ENCODE measurements at regions not wholly inside any gene's neighbourhood (a gene's known extent, or its start where the extent isn't known, plus 50 kb on each side); places are given as distances from the start of the nearest gene placed in this dataset.
A peak's percentile ranks its signal among the peaks of the same experiment; 100 is the strongest.

GRCh38 chr14:45526715-45527549, 273.9 kb upstream of the MIS18BP1 start:
- no peak overlapping the region for H3K4me3 Mint-ChIP-seq
- no peaks in the 10 kb centered on the region for H3K36me3 Mint-ChIP-seq (ENCODE audit: low read depth)
- intact Hi-C loops (cut with DNase I, micrococcal nuclease) = loop anchor here in 1 of 2 experiments (1.0 kb wide), 1 partner anchor 101 kb away; no protein-coding TSS in a partner anchor
- no peaks in the 10 kb centered on the region for H3K27me3 Mint-ChIP-seq
- peaks cover 7% of the 10 kb centered on the region for H3K9me3 Mint-ChIP-seq (ENCODE audit: low read depth)
- POLR2A ChIA-PET = no interaction called here
- H3K27ac Mint-ChIP-seq = no peak overlapping the region
- no peaks in the 10 kb centered on the region for H3K4me1 Mint-ChIP-seq
- CTCF ChIA-PET = no interaction called here
- DNase-seq (peak; percentile 18), ATAC-seq (no peak)

DNA sequence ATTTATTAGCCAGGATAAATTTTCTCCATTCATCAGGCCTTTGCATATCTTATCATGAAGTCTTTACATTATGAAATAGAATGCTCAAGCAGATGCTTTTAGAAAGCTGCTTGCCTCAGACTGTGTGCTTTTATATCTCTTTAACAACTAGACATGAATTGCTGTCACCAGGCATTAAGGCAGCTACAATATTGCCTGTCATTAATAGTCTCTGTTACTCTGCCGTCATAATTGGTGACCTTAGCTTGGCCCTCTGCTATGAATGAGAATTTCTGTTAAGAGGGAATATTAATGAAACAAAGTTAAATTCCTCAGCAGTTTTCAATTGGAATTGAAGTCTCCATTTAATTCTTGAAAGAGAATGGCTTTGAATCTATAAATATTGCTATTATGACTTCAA, 266.8 kb upstream of the MIS18BP1 start:
- no peak overlapping the region for H3K27ac Mint-ChIP-seq
- no peak for ATAC-seq
- intact Hi-C loops (cut with DNase I, micrococcal nuclease) = no loop called here
- H3K36me3 Mint-ChIP-seq (ENCODE audit: low read depth) = no peaks in the 10 kb centered on the region
- peaks cover 2% of the 10 kb centered on the region for H3K9me3 Mint-ChIP-seq (ENCODE audit: low read depth)
- DNase-seq = no peak
- H3K4me3 Mint-ChIP-seq = no peak overlapping the region
- ChIA-PET CTCF (no interaction called here), POLR2A (no interaction called here)
- H3K4me1 Mint-ChIP-seq = no peaks in the 10 kb centered on the region
- no peaks in the 10 kb centered on the region for H3K27me3 Mint-ChIP-seq

DNA sequence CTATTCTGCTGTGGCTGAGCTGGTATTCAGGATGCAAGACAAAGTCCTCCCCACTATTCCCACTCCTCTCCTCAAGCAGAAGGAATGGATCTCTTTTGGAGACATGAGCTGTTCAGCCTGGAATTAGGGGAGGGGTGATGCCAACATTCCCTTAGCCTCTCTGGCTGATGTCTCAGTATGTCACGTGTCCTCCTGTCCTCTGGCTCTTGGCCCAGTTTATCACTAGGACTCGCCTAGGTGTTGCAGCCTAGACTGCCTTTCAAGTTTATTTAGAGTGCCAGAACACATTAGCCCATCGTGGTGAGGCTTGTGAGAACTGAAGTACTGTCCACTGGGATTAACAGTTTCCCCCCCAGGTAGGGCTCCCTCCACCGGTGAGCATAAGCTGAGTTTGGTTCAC, 239.9 kb upstream of the MIS18BP1 start:
- no peaks in the 10 kb centered on the region for H3K36me3 Mint-ChIP-seq (ENCODE audit: low read depth)
- no peak for DNase-seq
- H3K4me3 Mint-ChIP-seq = no peak overlapping the region
- H3K9me3 Mint-ChIP-seq (ENCODE audit: low read depth) = peaks cover 8% of the 10 kb centered on the region
- H3K27me3 Mint-ChIP-seq = no peaks in the 10 kb centered on the region
- H3K27ac Mint-ChIP-seq = no peak overlapping the region
- ChIA-PET CTCF (no interaction called here), POLR2A (no interaction called here)
- H3K4me1 Mint-ChIP-seq = no peaks in the 10 kb centered on the region
- no peak for ATAC-seq
- intact Hi-C loops (cut with DNase I, micrococcal nuclease) = no loop called here

DNA sequence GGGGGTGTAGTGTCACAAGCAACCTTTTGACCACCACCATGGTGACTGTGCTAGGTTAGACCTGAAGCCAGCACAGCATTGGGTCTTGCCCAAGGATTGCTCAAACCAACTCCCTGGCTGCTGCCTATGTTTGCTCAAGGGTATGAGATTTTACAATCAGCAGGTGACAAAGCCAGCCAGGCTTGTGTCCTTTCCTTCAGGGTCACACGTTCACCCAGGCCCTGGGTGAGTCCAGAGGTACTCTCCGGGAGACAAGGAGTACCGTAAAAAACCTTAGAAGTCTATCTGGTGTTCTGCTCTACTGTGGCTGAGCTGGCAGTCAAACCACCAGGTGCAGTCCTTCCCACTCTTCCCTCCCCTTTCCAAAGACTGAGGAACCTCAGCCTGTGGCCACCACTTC, 238.9 kb upstream of the MIS18BP1 start:
- Mint-ChIP-seq H3K36me3 (ENCODE audit: low read depth) (no peaks in the 10 kb centered on the region), H3K9me3 (ENCODE audit: low read depth) (peaks cover 13% of the 10 kb centered on the region), H3K27ac (no peak overlapping the region), H3K27me3 (no peaks in the 10 kb centered on the region), H3K4me3 (no peak overlapping the region), H3K4me1 (no peaks in the 10 kb centered on the region)
- no peak for DNase-seq
- POLR2A ChIA-PET = no interaction called here
- no peak for ATAC-seq
- intact Hi-C loops (cut with DNase I, micrococcal nuclease) = no loop called here
- CTCF ChIA-PET = no interaction called here

- Mint-ChIP-seq H3K4me1 (no peaks in the 10 kb centered on the region), H3K9me3 (ENCODE audit: low read depth) (peaks cover 20% of the 10 kb centered on the region), H3K27me3 (no peaks in the 10 kb centered on the region), H3K36me3 (ENCODE audit: low read depth) (no peaks in the 10 kb centered on the region), H3K27ac (no peak overlapping the region), H3K4me3 (no peak overlapping the region)
- ChIA-PET CTCF (no interaction called here), POLR2A (no interaction called here)
- DNase-seq (no peak), ATAC-seq (no peak)
- intact Hi-C loops (cut with DNase I, micrococcal nuclease) = no loop called here
Measured at GRCh38 chr14:45486599-45486998, 233.6 kb upstream of the MIS18BP1 start.

DNA sequence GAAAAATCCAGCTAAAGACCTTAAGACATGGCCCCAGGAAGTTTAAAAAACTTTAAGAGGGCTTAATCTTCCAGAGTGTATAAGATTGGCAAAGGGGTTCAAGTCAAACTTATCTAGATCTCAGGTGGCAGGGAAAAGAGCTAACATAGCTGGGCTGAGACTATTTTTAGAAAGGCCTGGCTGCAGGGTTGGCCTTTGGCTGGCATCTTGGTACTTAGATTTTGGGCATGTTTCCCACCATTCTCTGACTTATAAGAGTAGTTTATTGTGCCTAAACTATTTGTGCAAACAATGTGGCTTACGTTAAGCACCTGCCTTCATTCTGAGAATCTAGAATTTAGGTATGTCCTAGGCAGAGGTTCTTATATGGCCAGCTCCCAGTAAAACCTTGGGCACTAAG, 214.0 kb upstream of the MIS18BP1 start:
- no peak overlapping the region for H3K4me3 Mint-ChIP-seq
- peaks cover 3% of the 10 kb centered on the region for H3K9me3 Mint-ChIP-seq (ENCODE audit: low read depth)
- ATAC-seq (no peak), DNase-seq (no peak)
- intact Hi-C loops (cut with DNase I, micrococcal nuclease) = no loop called here
- no peaks in the 10 kb centered on the region for H3K4me1 Mint-ChIP-seq
- CTCF ChIA-PET = no interaction called here
- POLR2A ChIA-PET = interaction anchor here (0.6 kb wide), 1 partner anchor 1740 kb away, joined by 4 read pairs; no protein-coding TSS in a partner anchor
- no peaks in the 10 kb centered on the region for H3K27me3 Mint-ChIP-seq
- H3K27ac Mint-ChIP-seq = no peak overlapping the region
- H3K36me3 Mint-ChIP-seq (ENCODE audit: low read depth) = no peaks in the 10 kb centered on the region

DNA sequence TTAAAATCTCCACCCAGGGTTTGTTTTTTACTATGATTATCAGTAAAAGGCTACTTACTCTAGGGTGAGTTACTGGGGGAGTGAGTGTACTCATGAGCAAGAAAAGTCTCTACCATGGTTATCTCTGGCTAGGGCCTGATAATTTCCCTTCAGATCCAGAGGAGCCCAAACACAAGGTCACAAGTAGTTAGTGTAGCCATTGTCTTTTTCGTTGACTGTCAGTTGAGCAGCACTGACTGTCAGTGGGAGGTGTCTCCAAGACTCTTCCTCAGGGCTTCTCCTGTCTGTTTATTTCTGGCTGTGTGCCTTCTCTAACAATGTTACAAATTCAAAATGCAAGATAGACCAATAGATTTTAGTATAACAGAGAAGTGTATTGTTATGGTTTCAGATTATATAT, 181.2 kb upstream of the MIS18BP1 start:
- H3K9me3 Mint-ChIP-seq (ENCODE audit: low read depth) = peaks cover 3% of the 10 kb centered on the region

DNA sequence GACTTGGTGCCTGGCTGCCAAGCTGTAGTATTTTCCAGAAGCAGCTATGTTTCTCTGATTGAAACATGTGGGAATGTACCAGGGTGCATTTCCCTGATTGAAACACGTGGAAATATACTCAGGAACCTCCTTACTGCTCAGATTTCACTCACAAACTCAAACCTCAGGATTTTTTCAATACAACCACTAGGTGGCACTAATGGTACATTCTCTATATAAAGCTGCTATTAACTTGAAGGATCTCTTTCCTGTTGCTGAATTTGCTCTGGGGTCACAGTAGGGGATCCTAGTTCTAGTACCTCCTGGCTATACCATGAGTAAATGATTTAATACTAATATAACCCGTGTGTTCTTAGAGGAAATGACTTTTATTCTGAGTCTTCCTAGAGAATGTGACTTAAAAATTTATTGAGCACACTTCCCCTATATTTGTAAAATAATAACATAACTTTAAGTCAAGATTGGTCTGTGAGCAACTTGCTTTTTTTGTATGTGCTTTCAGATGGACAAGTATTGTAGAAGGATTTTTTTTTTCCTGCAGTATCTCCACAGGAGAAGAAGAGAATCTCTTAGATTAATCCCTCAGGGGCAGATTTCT, 173.8 kb upstream of the MIS18BP1 start:
- no peak overlapping the region for H3K27ac Mint-ChIP-seq
- H3K4me3 Mint-ChIP-seq = no peak overlapping the region
- H3K27me3 Mint-ChIP-seq = no peaks in the 10 kb centered on the region
- CTCF ChIA-PET = no interaction called here
- POLR2A ChIA-PET = no interaction called here
- ATAC-seq = no peak
- no peaks in the 10 kb centered on the region for H3K36me3 Mint-ChIP-seq (ENCODE audit: low read depth)
- DNase-seq = no peak
- peaks cover 9% of the 10 kb centered on the region for H3K9me3 Mint-ChIP-seq (ENCODE audit: low read depth)
- intact Hi-C loops (cut with DNase I, micrococcal nuclease) = loop anchor here (1.0 to 10.0 kb wide), 4 partner anchors 101 to 1848 kb away; no protein-coding TSS in a partner anchor
- no peaks in the 10 kb centered on the region for H3K4me1 Mint-ChIP-seq

More for the DNA sequence above, 181.2 kb upstream of the MIS18BP1 start:
- intact Hi-C loops (cut with DNase I, micrococcal nuclease) = no loop called here
- CTCF ChIA-PET = no interaction called here
- Mint-ChIP-seq H3K27me3 (peaks cover 4% of the 10 kb centered on the region), H3K36me3 (ENCODE audit: low read depth) (no peaks in the 10 kb centered on the region), H3K4me1 (no peaks in the 10 kb centered on the region), H3K4me3 (no peak overlapping the region), H3K27ac (no peak overlapping the region)
- no peak for DNase-seq
- no peak for ATAC-seq
- POLR2A ChIA-PET = no interaction called here

DNA sequence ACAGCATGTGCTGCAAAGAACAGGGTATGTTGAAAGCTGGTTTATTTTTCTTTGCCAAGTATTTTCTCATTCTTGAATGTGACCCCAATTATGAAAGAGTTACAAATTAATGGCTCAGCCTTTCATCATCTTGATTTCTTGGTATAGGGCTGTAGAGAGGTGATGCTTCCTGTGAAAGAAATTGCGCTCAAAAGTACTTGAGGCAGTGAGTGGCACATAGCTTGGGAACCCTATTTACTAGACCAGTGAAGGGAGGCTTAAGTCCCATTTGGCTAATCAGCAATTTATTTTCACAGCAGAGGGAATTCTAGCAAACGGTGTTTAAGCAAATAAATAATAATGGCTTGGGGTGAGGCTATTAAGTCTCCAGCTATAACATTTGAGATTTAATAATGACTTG, 153.9 kb upstream of the MIS18BP1 start:
- Mint-ChIP-seq H3K4me3 (no peak overlapping the region), H3K27me3 (no peaks in the 10 kb centered on the region), H3K4me1 (no peaks in the 10 kb centered on the region), H3K27ac (no peak overlapping the region), H3K36me3 (ENCODE audit: low read depth) (no peaks in the 10 kb centered on the region), H3K9me3 (ENCODE audit: low read depth) (peaks cover 7% of the 10 kb centered on the region)
- ChIA-PET POLR2A (no interaction called here), CTCF (no interaction called here)
- intact Hi-C loops (cut with DNase I, micrococcal nuclease) = no loop called here
- DNase-seq = no peak
- ATAC-seq = no peak

GRCh38 chr14:45400950-45401640, 148.1 kb upstream of the MIS18BP1 start:
- Mint-ChIP-seq H3K27ac (no peak overlapping the region), H3K4me1 (no peaks in the 10 kb centered on the region), H3K27me3 (peaks cover 2% of the 10 kb centered on the region), H3K9me3 (ENCODE audit: low read depth) (peaks cover 1% of the 10 kb centered on the region), H3K36me3 (ENCODE audit: low read depth) (no peaks in the 10 kb centered on the region), H3K4me3 (no peak overlapping the region)
- DNase-seq (no peak), ATAC-seq (no peak)
- ChIA-PET POLR2A (no interaction called here), CTCF (interaction anchor here (0.7 kb wide), 1 partner anchor 1422 kb away, joined by 3 read pairs; no protein-coding TSS in a partner anchor)
- intact Hi-C loops (cut with DNase I, micrococcal nuclease) = no loop called here

DNA sequence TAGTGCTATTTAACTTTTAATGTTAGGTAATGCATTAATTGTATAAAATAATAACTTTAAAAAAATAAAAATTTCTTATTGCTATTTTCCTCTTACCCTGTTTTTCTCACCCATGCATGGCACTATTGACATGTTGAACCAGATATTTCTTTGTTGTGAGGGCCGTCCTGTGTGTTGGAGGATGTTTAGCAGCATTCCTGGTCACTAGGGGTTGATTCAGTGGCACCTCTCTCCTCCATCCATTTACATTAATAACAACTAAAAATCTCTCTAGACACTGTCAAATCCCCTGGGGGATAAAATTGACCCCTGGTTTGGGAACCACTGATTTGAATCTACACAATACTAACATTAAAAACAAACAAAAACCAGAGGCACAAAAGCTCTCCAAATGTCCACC, 147.5 kb upstream of the MIS18BP1 start:
- CTCF ChIA-PET = no interaction called here
- POLR2A ChIA-PET = no interaction called here
- intact Hi-C loops (cut with DNase I, micrococcal nuclease) = no loop called here
- Mint-ChIP-seq H3K27me3 (peaks cover 2% of the 10 kb centered on the region), H3K27ac (no peak overlapping the region), H3K9me3 (ENCODE audit: low read depth) (peaks cover 2% of the 10 kb centered on the region), H3K36me3 (ENCODE audit: low read depth) (no peaks in the 10 kb centered on the region), H3K4me3 (no peak overlapping the region), H3K4me1 (no peaks in the 10 kb centered on the region)
- no peak for ATAC-seq
- no peak for DNase-seq

- Mint-ChIP-seq H3K4me1 (no peaks in the 10 kb centered on the region), H3K9me3 (ENCODE audit: low read depth) (peaks cover 2% of the 10 kb centered on the region), H3K27me3 (no peaks in the 10 kb centered on the region), H3K4me3 (no peak overlapping the region), H3K27ac (no peak overlapping the region), H3K36me3 (ENCODE audit: low read depth) (no peaks in the 10 kb centered on the region)
- POLR2A ChIA-PET = no interaction called here
- CTCF ChIA-PET = no interaction called here
- intact Hi-C loops (cut with DNase I, micrococcal nuclease) = no loop called here
- ATAC-seq (no peak), DNase-seq (no peak)
Measured at GRCh38 chr14:45381091-45381490, 128.1 kb upstream of the MIS18BP1 start.

Measured in activated CD4-positive, alpha-beta T cell treated with anti-CD3 and anti-CD28 coated beads for 36 hours (primary cell).